ENCODE measurements at regions not wholly inside any gene's neighbourhood (a gene's known extent, or its start where the extent isn't known, plus 50 kb on each side); places are given as distances from the start of the nearest gene placed in this dataset.

GRCh38 chr10:54947605-54948004 lies 146.6 kb upstream of the PCDH15 start:
- intact Hi-C loops (cut with DNase I): no loop called here
- Histone ChIP-seq H3K27ac (no peak overlapping the region), H3K36me3 (no peaks in the 10 kb centered on the region), H3K9me3 (no peaks in the 10 kb centered on the region), H3K27me3 (no peaks in the 10 kb centered on the region), H3K4me1 (no peaks in the 10 kb centered on the region), H3K9ac (ENCODE audit: low read depth in 2 of 2, low read length in 2 of 2) (no peak overlapping the region), H3K4me3 (no peak overlapping the region)
- DNase-seq: no peak
- no peak for TF ChIP-seq CTCF (IDR thresholded peaks at IDR 0.05)

GRCh38 chr10:54940418-54940817 lies 139.4 kb upstream of the PCDH15 start:
- intact Hi-C loops (cut with DNase I): no loop called here
- TF ChIP-seq CTCF (IDR thresholded peaks at IDR 0.05): no peak
- H3K9ac ChIP-seq (ENCODE audit: low read depth in 2 of 2, low read length in 2 of 2): no peak overlapping the region
- no peak overlapping the region for H3K4me3 ChIP-seq
- no peaks in the 10 kb centered on the region for H3K9me3 ChIP-seq
- no peaks in the 10 kb centered on the region for H3K36me3 ChIP-seq
- no peak overlapping the region for H3K27ac ChIP-seq
- H3K27me3 ChIP-seq: no peaks in the 10 kb centered on the region
- H3K4me1 ChIP-seq: no peaks in the 10 kb centered on the region
- no peak for DNase-seq

GRCh38 chr10:54914049-54914448 lies 113.0 kb upstream of the PCDH15 start:
- Histone ChIP-seq H3K27ac (no peak overlapping the region), H3K4me3 (no peak overlapping the region), H3K27me3 (no peaks in the 10 kb centered on the region), H3K9ac (ENCODE audit: low read depth in 2 of 2, low read length in 2 of 2) (no peak overlapping the region), H3K4me1 (no peaks in the 10 kb centered on the region), H3K9me3 (no peaks in the 10 kb centered on the region), H3K36me3 (no peaks in the 10 kb centered on the region)
- no peak for DNase-seq
- intact Hi-C loops (cut with DNase I): no loop called here
- no peak for TF ChIP-seq CTCF (IDR thresholded peaks at IDR 0.05)

- intact Hi-C loops (cut with DNase I): no loop called here
- TF ChIP-seq CTCF (IDR thresholded peaks at IDR 0.05): no peak
- H3K4me3 ChIP-seq: no peak overlapping the region
- H3K9ac ChIP-seq (ENCODE audit: low read depth in 2 of 2, low read length in 2 of 2): no peak overlapping the region
- H3K27ac ChIP-seq: no peak overlapping the region
- no peak for DNase-seq
- no peaks in the 10 kb centered on the region for H3K9me3 ChIP-seq
- no peaks in the 10 kb centered on the region for H3K27me3 ChIP-seq
- no peaks in the 10 kb centered on the region for H3K36me3 ChIP-seq
- no peaks in the 10 kb centered on the region for H3K4me1 ChIP-seq
Observed at GRCh38 chr10:54909165-54909564, 108.1 kb upstream of the PCDH15 start.

- Histone ChIP-seq H3K4me1 (no peaks in the 10 kb centered on the region), H3K9me3 (no peaks in the 10 kb centered on the region), H3K36me3 (no peaks in the 10 kb centered on the region), H3K9ac (ENCODE audit: low read depth in 2 of 2, low read length in 2 of 2) (no peak overlapping the region), H3K27me3 (no peaks in the 10 kb centered on the region), H3K4me3 (no peak overlapping the region), H3K27ac (no peak overlapping the region)
- intact Hi-C loops (cut with DNase I): no loop called here
- no peak for TF ChIP-seq CTCF (IDR thresholded peaks at IDR 0.05)
- DNase-seq: no peak
Observed at GRCh38 chr10:54908019-54908418, 107.0 kb upstream of the PCDH15 start.

- TF ChIP-seq CTCF (IDR thresholded peaks at IDR 0.05): no peak
- Histone ChIP-seq H3K4me3 (no peak overlapping the region), H3K27ac (no peak overlapping the region), H3K4me1 (no peaks in the 10 kb centered on the region), H3K36me3 (no peaks in the 10 kb centered on the region), H3K27me3 (no peaks in the 10 kb centered on the region), H3K9ac (ENCODE audit: low read depth in 2 of 2, low read length in 2 of 2) (no peak overlapping the region), H3K9me3 (no peaks in the 10 kb centered on the region)
- intact Hi-C loops (cut with DNase I): no loop called here
- DNase-seq: no peak
Observed at GRCh38 chr10:54906940-54907339, 105.9 kb upstream of the PCDH15 start.
